GM12874 (cell line): ENCODE measurements at regions not wholly inside any gene's neighbourhood (a gene's known extent, or its start where the extent isn't known, plus 50 kb on each side); places are given as distances from the start of the nearest gene placed in this dataset.

Experiments
- CTCF ChIP-seq: IDR thresholded peaks from 2 replicates; pipeline ENCODE4 v1.5.1; 2011; ENCODE audit warnings: low read depth, mild to moderate bottlenecking, control low read depth, low read length, moderate library complexity; ENCODE audit not compliant: insufficient read depth

- TF ChIP-seq CTCF, result no peak
Measured at GRCh38 chr21:23478381-23478780, 2128.9 kb downstream of the MRPL39 start.

- no peak for TF ChIP-seq CTCF
Measured at GRCh38 chr21:23475281-23476219, 2131.7 kb downstream of the MRPL39 start.

GRCh38 chr21:23471877-23472276 is 2135.4 kb downstream of the MRPL39 start:
- TF ChIP-seq CTCF, result no peak

GRCh38 chr21:23463365-23463764 is 2143.9 kb downstream of the MRPL39 start:
- TF ChIP-seq CTCF, result no peak

- TF ChIP-seq CTCF, result no peak
Measured at GRCh38 chr21:23455676-23456075, 2151.6 kb downstream of the MRPL39 start.

GRCh38 chr21:23452384-23453083 is 2154.7 kb downstream of the MRPL39 start:
- TF ChIP-seq CTCF, result peak; percentile 54

GRCh38 chr21:23445307-23445706 is 2162.0 kb downstream of the MRPL39 start:
- TF ChIP-seq CTCF, result no peak
